GM12875 (cell line): ENCODE measurements at regions not wholly inside any gene's neighbourhood (a gene's known extent, or its start where the extent isn't known, plus 50 kb on each side); places are given as distances from the start of the nearest gene placed in this dataset.

ENCODE experiments used
- H3K4me3 ChIP-seq: one replicate; pipeline ENCODE4 v1.5.1; 2011; ENCODE audit warnings: low read depth, low read length, control low read depth
- TF ChIP-seq, protein P1 (sequence below): IDR thresholded peaks from 2 replicates; pipeline ENCODE4 v1.5.1; 2011; ENCODE audit warnings: low read depth, mild to moderate bottlenecking, control low read depth, inconsistent platforms, low read length, moderate library complexity, borderline replicate concordance; ENCODE audit not compliant: insufficient read depth

DNA sequence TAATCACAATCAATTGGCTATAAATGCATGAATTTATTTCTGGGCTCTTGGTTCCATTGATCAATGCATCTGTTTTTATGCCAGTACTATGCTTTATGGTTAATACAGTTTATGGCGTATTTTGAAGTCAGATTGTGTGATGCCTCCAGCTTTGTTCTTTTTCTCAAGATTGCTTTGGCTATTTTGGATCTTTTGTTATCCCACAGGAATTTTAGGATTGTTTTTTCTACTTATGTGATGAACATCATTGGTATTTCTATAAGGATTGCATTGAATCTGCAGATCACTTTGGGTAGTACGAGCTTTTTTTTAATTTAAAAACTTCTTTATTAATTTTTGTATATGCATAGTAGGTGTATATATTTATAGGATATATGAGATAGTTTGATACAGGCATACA lies 338.7 kb upstream of the IGFBP7 start:
- TF ChIP-seq, protein P1, sequence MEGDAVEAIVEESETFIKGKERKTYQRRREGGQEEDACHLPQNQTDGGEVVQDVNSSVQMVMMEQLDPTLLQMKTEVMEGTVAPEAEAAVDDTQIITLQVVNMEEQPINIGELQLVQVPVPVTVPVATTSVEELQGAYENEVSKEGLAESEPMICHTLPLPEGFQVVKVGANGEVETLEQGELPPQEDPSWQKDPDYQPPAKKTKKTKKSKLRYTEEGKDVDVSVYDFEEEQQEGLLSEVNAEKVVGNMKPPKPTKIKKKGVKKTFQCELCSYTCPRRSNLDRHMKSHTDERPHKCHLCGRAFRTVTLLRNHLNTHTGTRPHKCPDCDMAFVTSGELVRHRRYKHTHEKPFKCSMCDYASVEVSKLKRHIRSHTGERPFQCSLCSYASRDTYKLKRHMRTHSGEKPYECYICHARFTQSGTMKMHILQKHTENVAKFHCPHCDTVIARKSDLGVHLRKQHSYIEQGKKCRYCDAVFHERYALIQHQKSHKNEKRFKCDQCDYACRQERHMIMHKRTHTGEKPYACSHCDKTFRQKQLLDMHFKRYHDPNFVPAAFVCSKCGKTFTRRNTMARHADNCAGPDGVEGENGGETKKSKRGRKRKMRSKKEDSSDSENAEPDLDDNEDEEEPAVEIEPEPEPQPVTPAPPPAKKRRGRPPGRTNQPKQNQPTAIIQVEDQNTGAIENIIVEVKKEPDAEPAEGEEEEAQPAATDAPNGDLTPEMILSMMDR, result no peak

DNA sequence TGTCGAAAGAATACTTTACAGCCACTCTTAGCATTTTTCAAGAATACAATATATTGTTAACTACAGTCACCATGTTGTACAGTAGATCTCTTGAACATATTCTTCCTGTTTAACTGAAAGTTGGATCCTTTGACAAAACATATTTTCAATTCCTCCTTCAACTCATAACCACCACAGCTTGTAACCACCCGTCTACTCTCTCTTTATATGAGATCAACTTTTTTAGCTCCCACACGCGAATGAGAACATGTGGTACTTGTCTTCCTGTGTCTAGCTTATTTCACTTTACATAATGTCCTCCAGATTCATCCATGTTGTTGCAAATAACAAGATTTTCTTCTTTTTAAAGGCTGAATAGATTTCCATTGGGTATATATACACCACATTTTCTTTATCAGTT lies 338.3 kb upstream of the IGFBP7 start:
- no peak overlapping the region for H3K4me3 ChIP-seq
- TF ChIP-seq, protein P1, result no peak

More for the DNA sequence above, 338.7 kb upstream of the IGFBP7 start:
- no peak overlapping the region for H3K4me3 ChIP-seq

DNA sequence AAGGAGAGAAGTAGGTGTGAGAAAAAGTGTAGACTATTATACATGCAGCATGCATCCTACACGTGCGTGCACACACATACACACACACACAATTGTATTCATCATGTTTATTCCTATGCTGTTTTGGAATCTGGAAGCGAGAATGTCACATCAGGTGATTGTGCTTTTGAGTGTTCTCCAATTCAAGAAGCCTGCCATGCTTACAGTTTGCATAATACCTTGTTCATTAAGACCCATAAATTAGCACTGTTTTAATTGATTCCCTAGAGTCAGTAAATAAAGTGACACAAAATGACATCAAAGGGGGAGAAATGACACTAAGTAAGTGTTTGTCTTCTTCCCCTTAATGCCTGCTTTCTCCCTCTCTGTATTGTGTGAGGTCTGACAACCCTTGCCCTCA lies 336.1 kb upstream of the IGFBP7 start:
- TF ChIP-seq, protein P1, result no peak
- H3K4me3 ChIP-seq, result no peak overlapping the region

DNA sequence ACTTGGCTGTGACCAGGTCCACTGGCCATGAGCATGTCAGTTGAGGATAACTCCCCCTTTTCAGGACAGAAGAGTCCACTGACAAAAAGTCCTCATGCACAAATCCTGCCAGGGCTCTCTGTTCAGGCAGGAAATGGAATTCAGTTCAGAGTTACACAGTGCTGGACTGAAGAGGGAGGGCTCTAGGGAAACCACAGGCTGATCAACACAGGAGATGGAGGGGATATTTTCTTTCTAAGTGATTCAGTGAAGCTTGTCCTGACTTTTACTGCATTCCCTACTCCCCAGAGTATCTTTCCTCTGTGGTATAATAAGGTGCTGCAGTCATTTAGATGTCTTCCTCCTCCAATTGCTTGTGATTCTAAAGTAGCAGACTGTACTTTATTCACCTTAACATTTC lies 335.5 kb upstream of the IGFBP7 start:
- TF ChIP-seq, protein P1, result no peak
- H3K4me3 ChIP-seq, result no peak overlapping the region

DNA sequence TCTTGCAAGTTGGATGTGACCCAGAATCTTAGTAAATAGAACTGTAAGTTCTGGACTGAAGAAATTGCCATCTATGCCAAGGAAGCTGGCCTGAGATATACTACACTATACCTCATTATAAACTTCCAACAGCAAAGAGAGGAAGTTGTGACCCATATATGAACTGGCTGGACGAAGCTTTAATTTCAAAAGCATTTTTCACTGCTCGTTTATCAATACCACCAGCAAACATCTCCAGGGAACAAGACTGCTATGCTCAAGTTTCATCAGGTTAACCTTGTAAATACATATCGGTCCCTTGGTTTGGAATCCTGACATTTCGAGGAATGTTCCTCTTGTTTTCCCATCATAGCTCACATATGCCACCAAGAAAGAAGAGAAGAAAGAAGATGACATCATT lies 334.5 kb upstream of the IGFBP7 start:
- TF ChIP-seq, protein P1, result no peak
- H3K4me3 ChIP-seq, result no peak overlapping the region

DNA sequence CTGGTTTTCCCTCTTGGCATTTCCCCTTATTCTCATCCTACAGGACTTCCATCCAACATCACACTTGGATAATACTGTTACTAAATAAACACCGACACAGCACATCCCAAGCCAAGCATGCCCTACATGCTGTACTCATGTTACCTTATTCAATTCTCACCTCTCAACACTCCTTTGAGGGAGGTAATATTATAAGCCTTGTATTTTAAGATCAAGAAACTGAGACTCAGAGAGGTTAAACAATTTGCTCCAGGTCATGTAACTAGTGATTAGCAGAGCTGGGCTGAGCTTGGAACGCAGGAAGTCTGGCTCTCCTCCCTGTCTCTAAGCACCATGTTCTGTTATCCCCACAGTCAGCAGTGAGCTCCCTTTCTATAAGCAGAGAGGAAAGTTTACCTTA lies 333.6 kb upstream of the IGFBP7 start:
- H3K4me3 ChIP-seq, result no peak overlapping the region
- TF ChIP-seq, protein P1, result no peak

DNA sequence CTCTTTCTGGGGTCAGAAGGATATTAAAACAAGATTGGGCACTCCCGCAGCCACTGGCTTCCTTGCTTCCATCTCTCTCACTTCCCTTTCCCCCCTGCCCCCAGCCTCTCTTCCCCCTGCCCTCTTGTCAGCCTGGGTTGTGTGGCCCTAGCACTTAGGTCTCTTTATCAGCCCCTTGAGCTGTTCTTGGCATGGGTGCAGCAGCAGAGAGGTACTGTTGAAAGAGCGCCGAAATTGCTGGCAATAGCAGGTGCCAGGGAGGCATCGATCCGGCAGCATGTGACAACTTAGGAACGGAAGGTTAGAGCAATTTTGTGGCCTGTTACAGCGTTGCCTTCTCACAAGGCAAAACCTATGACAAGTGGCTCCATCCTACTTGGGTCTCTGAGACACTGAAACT lies 333.1 kb upstream of the IGFBP7 start:
- TF ChIP-seq, protein P1, result no peak
- no peak overlapping the region for H3K4me3 ChIP-seq
